ENCODE measurements at regions not wholly inside any gene's neighbourhood (a gene's known extent, or its start where the extent isn't known, plus 50 kb on each side); places are given as distances from the start of the nearest gene placed in this dataset.

DNA sequence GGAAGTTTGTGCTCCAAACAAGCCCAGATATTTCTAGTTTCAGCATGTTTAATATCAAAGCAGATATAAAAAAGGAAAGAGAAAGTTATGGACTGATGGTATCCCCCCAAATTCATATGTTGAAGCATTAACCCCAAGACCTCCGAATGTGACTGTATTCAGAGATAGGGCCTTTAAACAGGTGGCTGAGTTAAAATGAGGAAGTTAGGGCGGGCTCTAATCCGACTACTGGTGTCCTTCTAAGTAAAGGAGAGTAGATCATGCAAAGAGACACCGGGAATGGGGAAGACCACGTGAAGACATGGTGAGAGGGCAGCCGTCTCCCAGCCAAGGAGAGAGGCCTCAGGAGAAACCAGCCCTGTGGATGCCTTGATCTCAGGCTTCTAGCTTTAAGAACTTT is 324.1 kb upstream of the KIF2A start:
- TF ChIP-seq, protein P1, sequence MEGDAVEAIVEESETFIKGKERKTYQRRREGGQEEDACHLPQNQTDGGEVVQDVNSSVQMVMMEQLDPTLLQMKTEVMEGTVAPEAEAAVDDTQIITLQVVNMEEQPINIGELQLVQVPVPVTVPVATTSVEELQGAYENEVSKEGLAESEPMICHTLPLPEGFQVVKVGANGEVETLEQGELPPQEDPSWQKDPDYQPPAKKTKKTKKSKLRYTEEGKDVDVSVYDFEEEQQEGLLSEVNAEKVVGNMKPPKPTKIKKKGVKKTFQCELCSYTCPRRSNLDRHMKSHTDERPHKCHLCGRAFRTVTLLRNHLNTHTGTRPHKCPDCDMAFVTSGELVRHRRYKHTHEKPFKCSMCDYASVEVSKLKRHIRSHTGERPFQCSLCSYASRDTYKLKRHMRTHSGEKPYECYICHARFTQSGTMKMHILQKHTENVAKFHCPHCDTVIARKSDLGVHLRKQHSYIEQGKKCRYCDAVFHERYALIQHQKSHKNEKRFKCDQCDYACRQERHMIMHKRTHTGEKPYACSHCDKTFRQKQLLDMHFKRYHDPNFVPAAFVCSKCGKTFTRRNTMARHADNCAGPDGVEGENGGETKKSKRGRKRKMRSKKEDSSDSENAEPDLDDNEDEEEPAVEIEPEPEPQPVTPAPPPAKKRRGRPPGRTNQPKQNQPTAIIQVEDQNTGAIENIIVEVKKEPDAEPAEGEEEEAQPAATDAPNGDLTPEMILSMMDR (IDR thresholded peaks at IDR 0.05): no peak
- DNase-seq (no peak), ATAC-seq (no peak)
- H3K27ac ChIP-seq: no peak overlapping the region
- no peaks in the 10 kb centered on the region for H3K4me1 ChIP-seq
- H3K27me3 ChIP-seq (ENCODE audit: low read depth): no peaks in the 10 kb centered on the region
- H3K36me3 ChIP-seq: no peaks in the 10 kb centered on the region
- intact Hi-C loops (cut with DNase I): no loop called here
- no peak overlapping the region for H3K4me3 ChIP-seq
- H3K9me3 ChIP-seq: no peaks in the 10 kb centered on the region

DNA sequence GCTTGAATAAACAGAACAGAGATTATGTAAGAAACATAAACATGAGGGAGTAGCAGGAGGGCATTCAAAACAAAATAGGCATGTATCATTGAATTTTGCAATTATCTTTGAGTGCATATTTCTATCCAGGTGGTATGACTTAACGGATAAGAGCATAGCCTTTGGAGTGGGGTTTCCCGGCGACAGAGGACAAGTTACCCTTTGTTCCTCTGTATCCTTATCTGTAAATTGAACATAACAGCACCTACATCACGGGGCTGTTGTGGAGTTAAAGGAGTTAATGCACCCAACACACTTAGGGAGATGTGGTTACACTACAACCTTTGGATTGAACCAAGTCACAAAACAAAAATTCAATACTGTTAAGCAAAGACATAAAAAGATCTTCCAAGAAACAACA is 314.6 kb upstream of the KIF2A start:
- intact Hi-C loops (cut with DNase I): no loop called here
- TF ChIP-seq, protein P1 (IDR thresholded peaks at IDR 0.05): no peak
- no peaks in the 10 kb centered on the region for H3K27me3 ChIP-seq (ENCODE audit: low read depth)
- no peaks in the 10 kb centered on the region for H3K9me3 ChIP-seq
- no peaks in the 10 kb centered on the region for H3K4me1 ChIP-seq
- H3K27ac ChIP-seq: no peak overlapping the region
- no peak for DNase-seq
- ATAC-seq: no peak
- no peaks in the 10 kb centered on the region for H3K36me3 ChIP-seq
- H3K4me3 ChIP-seq: no peak overlapping the region

DNA sequence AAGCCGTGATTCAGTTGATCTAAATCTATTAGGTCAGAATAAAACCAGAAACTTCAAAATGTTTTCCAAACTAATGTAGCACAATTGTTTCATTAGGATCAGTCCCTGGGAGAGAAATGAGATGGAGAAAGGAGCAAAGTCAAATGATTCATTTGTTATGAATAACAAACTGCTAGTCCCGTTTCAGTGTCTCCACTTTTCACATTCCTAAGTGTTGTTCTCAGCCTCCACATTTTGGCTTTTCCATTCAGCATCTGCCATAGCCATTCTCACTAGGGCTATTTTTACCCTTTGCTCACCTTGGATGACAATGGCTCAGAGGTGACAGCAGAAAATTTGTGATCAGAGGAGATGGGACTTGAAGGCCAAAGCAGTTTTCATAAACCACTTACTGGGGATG is 314.1 kb upstream of the KIF2A start:
- Histone ChIP-seq H3K27me3 (ENCODE audit: low read depth) (no peaks in the 10 kb centered on the region), H3K36me3 (no peaks in the 10 kb centered on the region), H3K4me3 (no peak overlapping the region), H3K9me3 (no peaks in the 10 kb centered on the region), H3K27ac (no peak overlapping the region), H3K4me1 (no peaks in the 10 kb centered on the region)
- intact Hi-C loops (cut with DNase I): no loop called here
- TF ChIP-seq, protein P1 (IDR thresholded peaks at IDR 0.05): no peak
- DNase-seq (no peak), ATAC-seq (no peak)

DNA sequence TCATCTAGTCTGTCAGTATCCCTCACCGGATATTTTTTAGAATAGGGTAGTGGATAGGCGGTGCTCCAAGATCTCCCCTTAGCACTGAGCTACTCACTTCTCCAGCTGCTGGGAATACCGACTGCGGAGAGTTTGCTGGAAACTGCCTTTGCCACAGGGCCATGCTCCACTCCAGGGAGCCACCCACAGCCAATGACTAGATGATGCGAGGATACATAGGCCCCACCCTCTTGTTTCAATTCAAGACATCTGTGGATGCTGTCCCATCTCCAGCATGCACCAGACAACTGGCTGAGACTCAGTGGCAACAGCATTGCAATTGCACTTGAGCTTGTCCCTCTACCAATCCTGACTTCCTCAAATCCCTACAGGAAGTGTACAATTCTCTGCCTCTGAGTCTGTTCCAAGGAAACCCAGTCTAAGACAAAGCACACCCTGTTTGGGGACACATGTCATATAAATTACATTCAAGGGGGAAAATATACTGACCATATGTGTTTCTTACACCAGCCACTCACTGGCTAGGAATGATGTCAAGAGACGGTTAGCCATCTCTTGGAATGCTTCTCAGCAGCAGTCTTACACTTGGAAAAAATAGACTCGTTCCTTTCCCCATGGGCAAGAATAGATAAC is 312.6 kb upstream of the KIF2A start:
- Histone ChIP-seq H3K36me3 (no peaks in the 10 kb centered on the region), H3K9me3 (no peaks in the 10 kb centered on the region), H3K27me3 (ENCODE audit: low read depth) (no peaks in the 10 kb centered on the region), H3K4me1 (no peaks in the 10 kb centered on the region), H3K4me3 (no peak overlapping the region), H3K27ac (no peak overlapping the region)
- DNase-seq (no peak), ATAC-seq (no peak)
- intact Hi-C loops (cut with DNase I): no loop called here
- TF ChIP-seq, protein P1 (IDR thresholded peaks at IDR 0.05): no peak

DNA sequence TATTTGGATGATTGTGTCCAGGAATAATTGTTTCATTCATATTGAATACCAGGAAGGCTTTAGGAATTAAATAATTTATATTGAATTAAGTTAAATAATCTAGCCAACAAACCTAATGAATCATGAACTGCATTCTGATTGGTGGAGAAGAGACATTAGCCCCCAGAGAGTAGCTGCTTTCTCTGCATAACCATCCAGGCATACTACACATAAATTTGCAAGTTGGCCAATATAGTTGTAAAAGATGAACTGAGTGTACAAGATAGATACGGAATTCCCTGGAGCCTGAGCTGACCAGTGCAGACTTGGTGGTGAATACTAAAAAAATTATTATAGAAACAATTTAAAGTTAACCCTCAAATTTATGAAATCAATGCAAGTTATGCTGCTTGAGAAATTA is 311.8 kb upstream of the KIF2A start:
- intact Hi-C loops (cut with DNase I): no loop called here
- ATAC-seq (no peak), DNase-seq (no peak)
- Histone ChIP-seq H3K27me3 (ENCODE audit: low read depth) (no peaks in the 10 kb centered on the region), H3K27ac (no peak overlapping the region), H3K9me3 (no peaks in the 10 kb centered on the region), H3K4me3 (no peak overlapping the region), H3K36me3 (no peaks in the 10 kb centered on the region), H3K4me1 (no peaks in the 10 kb centered on the region)
- TF ChIP-seq, protein P1 (IDR thresholded peaks at IDR 0.05): no peak

All from lower lobe of right lung (tissue), 2 donors.